ENCODE measurements at regions not wholly inside any gene's neighbourhood (a gene's known extent, or its start where the extent isn't known, plus 50 kb on each side); places are given as distances from the start of the nearest gene placed in this dataset.

DNA sequence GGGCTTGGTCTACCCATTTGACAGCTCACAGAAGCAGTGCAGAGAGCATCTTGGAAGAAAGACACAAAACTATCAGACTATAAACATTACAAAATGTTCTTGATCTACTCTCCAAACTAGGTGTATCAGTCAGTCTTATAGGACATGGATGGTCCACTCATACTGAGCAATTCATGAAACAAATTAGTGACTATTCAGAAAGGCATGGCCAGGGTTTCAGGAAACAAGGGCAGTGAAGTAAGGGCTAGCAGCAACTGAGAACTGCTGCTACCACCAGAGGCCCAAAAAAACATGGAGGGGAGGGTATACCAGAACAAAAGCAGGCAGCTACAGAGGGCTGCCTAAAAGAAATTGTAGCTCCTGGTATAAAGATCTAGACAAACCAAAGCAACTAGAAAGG, 287.0 kb downstream of the PIK3R1 start:
- TF ChIP-seq, protein P1, sequence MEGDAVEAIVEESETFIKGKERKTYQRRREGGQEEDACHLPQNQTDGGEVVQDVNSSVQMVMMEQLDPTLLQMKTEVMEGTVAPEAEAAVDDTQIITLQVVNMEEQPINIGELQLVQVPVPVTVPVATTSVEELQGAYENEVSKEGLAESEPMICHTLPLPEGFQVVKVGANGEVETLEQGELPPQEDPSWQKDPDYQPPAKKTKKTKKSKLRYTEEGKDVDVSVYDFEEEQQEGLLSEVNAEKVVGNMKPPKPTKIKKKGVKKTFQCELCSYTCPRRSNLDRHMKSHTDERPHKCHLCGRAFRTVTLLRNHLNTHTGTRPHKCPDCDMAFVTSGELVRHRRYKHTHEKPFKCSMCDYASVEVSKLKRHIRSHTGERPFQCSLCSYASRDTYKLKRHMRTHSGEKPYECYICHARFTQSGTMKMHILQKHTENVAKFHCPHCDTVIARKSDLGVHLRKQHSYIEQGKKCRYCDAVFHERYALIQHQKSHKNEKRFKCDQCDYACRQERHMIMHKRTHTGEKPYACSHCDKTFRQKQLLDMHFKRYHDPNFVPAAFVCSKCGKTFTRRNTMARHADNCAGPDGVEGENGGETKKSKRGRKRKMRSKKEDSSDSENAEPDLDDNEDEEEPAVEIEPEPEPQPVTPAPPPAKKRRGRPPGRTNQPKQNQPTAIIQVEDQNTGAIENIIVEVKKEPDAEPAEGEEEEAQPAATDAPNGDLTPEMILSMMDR (IDR thresholded peaks at IDR 0.05; ENCODE audit: low read depth, low read length), result no peak
- TF ChIP-seq POLR2A (IDR thresholded peaks at IDR 0.05; ENCODE audit: extremely low read depth, insufficient read length) (no peak), MYC (IDR thresholded peaks at IDR 0.05; ENCODE audit: low read depth, low read length) (no peak)
- TF ChIP-seq, protein P2, sequence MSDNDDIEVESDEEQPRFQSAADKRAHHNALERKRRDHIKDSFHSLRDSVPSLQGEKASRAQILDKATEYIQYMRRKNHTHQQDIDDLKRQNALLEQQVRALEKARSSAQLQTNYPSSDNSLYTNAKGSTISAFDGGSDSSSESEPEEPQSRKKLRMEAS (IDR thresholded peaks at IDR 0.05; ENCODE audit: low read depth, low read length), result no peak
